Gastroesophageal sphincter (tissue), 4 donors: ENCODE measurements at regions not wholly inside any gene's neighbourhood (a gene's known extent, or its start where the extent isn't known, plus 50 kb on each side); places are given as distances from the start of the nearest gene placed in this dataset.
A peak's percentile ranks its signal among the peaks of the same experiment; 100 is the strongest.

Experiments used
- ATAC-seq: fragments of 150-250 bp; one replicate; pipeline ENCODE4 v1.9.1; 2016; ENCODE audit warnings: mild to moderate bottlenecking, moderate library complexity
- H3K27ac ChIP-seq, 4 donors: fragments of 200-600 bp; sonication (generic) in 3 of 4; 1 replicate in 3 of 4; 2 replicates in 1 of 4; pipeline ENCODE4 v1.5.1; 2016 to 2019
- H3K27me3 ChIP-seq: fragments of 200-600 bp; sonication (generic); one replicate; pipeline ENCODE4 v1.5.1; 2019
- H3K36me3 ChIP-seq, 2 donors: fragments of 200-600 bp; sonication (generic); one replicate each; pipeline ENCODE4 v1.5.1; 2019; ENCODE audit warnings: control low read depth in 1 of 2
- H3K4me1 ChIP-seq, 3 donors: fragments of 200-600 bp; sonication (generic); 1 replicate in 2 of 3; 2 replicates in 1 of 3; pipeline ENCODE4 v1.5.1; 2016 to 2019; ENCODE audit warnings: control low read depth in 2 of 3
- H3K4me3 ChIP-seq, 2 donors: fragments of 200-600 bp; sonication (generic); one replicate each; pipeline ENCODE4 v1.5.1; 2019; ENCODE audit warnings: mild to moderate bottlenecking in 1 of 2, moderate library complexity in 1 of 2
- H3K9me3 ChIP-seq, 3 donors: fragments of 200-600 bp; sonication (generic); one replicate each; pipeline ENCODE4 v1.5.1; 2017 to 2019; ENCODE audit warnings: control low read depth in 2 of 3
- EP300 ChIP-seq: sonication (generic); formaldehyde crosslinking; IDR thresholded peaks from one replicate; pipeline ENCODE4 v1.6.1; 2017; ENCODE audit warnings: antibody characterized with exemption, mild to moderate bottlenecking
- POLR2A ChIP-seq, 2 donors: fragments of 450-650 bp; IDR thresholded peaks; one replicate each; pipeline ENCODE4 v1.6.1; 2017; ENCODE audit warnings: antibody characterized with exemption in 2 of 2, mild to moderate bottlenecking in 2 of 2, moderate library complexity in 1 of 2
- POLR2AphosphoS5 ChIP-seq: sonication (generic); formaldehyde crosslinking; IDR thresholded peaks from one replicate; pipeline ENCODE4 v1.6.1; 2017; ENCODE audit warnings: antibody characterized with exemption
- WGBS, 2 donors: methylation state at CpG; one replicate each; pipeline ENCODE4 v1.1.5; 2018; ENCODE audit warnings: low coverage in 1 of 2; 5-methylcytosine and 5-hydroxymethylcytosine counted together
- TF ChIP-seq, protein P1 (sequence below), 4 experiments: fragments of 200-600 bp in 2 of 4; fragments of 450-650 bp in 2 of 4; sonication (generic) in 1 of 4; IDR thresholded peaks; one replicate each; pipeline ENCODE4 v1.5.1; 2017 to 2019; ENCODE audit warnings: antibody characterized with exemption in 4 of 4, mild to moderate bottlenecking in 2 of 4, moderate library complexity in 2 of 4

DNA sequence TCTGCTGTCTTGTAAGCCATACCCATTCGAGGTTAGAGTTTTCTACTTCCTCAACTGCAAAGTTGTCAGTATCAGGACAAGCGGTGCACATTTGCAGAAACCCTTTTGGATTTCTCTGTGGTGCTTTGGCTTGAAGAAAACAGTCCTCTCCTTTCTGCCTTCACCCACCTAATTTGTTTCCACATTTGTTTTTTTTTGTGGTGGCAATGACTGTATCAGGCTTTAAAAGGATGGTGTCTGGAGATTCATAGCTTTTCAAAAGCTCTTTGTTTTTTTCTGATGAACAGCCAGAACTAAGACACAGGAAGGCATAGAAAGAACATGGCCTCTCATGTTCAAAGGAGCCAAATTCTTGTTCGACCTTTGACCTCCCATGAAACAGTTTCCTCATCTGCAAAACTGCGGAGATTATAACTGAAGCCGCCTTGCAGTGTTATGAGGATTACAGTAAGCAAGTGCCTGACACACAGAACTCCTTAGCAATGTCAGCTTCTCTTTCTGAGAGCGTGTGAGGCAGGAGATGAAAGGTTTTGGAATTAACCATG, 270.6 kb upstream of the TBX3 start:
- no peak for ATAC-seq
- Histone ChIP-seq H3K9me3 (no peaks in the 10 kb centered on the region), H3K27me3 (no peaks in the 10 kb centered on the region), H3K36me3 (no peaks in the 10 kb centered on the region), H3K4me1 (peaks cover 0 to 15% (median 0%) of the 10 kb centered on the region in 3 donors), H3K4me3 (no peak overlapping the region), H3K27ac (no peak overlapping the region)
- no peak for TF ChIP-seq EP300
- TF ChIP-seq, protein P1, sequence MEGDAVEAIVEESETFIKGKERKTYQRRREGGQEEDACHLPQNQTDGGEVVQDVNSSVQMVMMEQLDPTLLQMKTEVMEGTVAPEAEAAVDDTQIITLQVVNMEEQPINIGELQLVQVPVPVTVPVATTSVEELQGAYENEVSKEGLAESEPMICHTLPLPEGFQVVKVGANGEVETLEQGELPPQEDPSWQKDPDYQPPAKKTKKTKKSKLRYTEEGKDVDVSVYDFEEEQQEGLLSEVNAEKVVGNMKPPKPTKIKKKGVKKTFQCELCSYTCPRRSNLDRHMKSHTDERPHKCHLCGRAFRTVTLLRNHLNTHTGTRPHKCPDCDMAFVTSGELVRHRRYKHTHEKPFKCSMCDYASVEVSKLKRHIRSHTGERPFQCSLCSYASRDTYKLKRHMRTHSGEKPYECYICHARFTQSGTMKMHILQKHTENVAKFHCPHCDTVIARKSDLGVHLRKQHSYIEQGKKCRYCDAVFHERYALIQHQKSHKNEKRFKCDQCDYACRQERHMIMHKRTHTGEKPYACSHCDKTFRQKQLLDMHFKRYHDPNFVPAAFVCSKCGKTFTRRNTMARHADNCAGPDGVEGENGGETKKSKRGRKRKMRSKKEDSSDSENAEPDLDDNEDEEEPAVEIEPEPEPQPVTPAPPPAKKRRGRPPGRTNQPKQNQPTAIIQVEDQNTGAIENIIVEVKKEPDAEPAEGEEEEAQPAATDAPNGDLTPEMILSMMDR (IDR thresholded peaks at IDR 0.05): no peak
- no peak for TF ChIP-seq POLR2AphosphoS5
- TF ChIP-seq POLR2A (IDR thresholded peaks at IDR 0.05): no peak
- WGBS, 2 donors: 50 to 94% methylated on average over 5 to 6 of the region's 6 CpGs

DNA sequence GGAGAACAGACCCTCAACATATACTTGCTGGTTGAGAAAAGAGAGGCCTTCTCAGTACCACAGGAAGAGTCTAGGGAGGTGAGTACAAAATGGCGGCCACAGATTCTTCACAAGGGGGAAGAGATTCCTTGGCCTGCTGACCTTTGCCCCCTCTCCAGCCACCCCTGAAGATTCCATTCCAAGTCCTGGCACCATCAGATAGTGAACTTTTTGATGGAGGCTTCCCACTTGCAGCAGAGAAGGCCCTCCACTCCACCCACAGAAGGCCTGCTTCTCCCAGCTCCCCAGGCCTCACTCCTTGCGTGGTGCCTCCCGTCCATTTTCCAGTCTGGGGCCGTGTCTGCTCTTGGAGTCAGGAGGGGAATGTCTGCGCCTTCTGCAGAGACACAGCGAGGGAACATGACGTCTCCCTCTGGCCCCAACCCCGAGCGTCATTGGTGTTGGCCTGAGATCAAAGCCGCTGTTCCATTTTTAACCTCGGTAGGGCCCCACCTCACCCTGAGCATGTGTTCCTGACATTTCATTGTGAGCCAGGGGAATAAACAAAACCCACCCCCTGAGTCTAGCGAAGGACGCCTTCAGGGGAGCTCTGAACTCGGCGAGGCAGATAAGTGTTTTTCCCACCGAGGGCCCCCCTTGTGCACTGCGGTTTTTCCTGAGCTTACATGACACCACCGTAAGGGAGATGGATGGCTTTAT, 268.7 kb upstream of the TBX3 start:
- peak; percentile 36 for ATAC-seq
- Histone ChIP-seq H3K4me3 (no peak overlapping the region), H3K9me3 (no peaks in the 10 kb centered on the region), H3K36me3 (no peaks in the 10 kb centered on the region), H3K27me3 (no peaks in the 10 kb centered on the region), H3K27ac (peak overlapping the region in 1 of 4 donors; percentile 22), H3K4me1 (peaks cover 0 to 15% (median 0%) of the 10 kb centered on the region in 3 donors)
- TF ChIP-seq POLR2AphosphoS5 (peak; percentile 42), EP300 (no peak), POLR2A (IDR thresholded peaks at IDR 0.05) (no peak)
- WGBS, 2 donors: 25 to 40% methylated on average over 2 to 4 of the region's 18 CpGs

DNA sequence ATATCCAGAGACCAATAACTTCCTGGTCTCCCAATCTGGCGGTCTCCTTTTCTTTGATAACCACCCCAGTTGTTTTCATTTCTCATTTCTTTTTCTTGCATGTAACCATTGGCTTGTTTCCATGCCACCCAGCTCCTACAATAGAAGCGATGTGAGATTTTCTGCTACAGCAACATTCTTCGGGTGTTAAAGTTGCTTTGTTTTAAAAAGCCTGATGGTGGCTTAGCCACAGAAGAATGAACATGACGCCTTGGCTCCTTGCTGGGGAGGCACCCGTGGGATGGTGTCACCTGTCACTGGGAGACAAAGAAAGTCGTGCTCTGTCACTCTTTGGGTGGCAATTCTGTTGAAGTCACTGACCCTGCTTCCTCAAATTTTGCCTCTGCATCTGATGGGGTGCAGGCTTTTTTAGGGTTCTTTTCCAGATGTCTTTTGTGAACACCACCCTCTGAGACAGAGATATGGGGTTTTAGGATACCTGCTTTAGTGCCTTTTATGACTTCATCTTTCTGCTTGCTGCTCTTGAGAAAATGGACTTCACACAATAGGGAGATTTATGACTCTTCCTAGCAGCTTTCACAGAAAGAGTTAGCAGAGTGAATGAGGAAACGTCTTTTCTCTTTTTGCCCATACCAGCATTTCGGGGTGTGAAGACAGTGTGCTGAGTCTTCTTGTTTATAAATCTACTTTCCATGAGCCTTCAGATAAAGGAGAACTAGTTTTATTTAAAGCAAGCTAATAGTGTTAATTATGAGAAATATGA, 265.3 kb upstream of the TBX3 start:
- TF ChIP-seq EP300 (no peak), POLR2A (IDR thresholded peaks at IDR 0.05) (no peak), POLR2AphosphoS5 (no peak)
- H3K9me3 ChIP-seq: no peaks in the 10 kb centered on the region
- no peaks in the 10 kb centered on the region for H3K27me3 ChIP-seq
- no peak overlapping the region for H3K27ac ChIP-seq
- H3K4me3 ChIP-seq: no peak overlapping the region
- peaks cover 0 to 15% (median 0%) of the 10 kb centered on the region in 3 donors for H3K4me1 ChIP-seq
- no peak for ATAC-seq
- no peaks in the 10 kb centered on the region for H3K36me3 ChIP-seq
- 64 to 74% methylated on average over 7 to 8 of the region's 8 CpGs for WGBS, 2 donors

DNA sequence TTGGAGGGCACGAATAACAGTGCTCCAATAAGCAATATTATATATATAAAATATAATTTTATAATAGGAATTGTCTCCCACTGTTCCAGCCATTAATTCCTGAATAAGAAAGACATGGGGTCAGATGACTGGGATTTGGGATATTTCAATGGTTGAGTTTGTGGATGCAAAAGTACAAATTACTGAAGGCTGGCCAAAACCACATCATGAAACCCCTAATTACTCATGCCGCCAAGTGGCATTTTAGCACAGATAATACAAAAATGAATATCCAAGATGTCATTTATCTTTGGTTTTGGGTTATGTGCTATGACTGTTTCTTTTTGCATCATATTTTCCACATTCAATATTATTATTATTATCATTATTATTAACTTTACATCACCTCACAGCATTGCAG, 261.4 kb upstream of the TBX3 start:
- Histone ChIP-seq H3K4me1 (no peaks in the 10 kb centered on the region), H3K27ac (no peak overlapping the region), H3K36me3 (no peaks in the 10 kb centered on the region), H3K4me3 (no peak overlapping the region), H3K27me3 (peaks cover 6% of the 10 kb centered on the region), H3K9me3 (peaks cover 0 to 2% (median 0%) of the 10 kb centered on the region in 3 donors)
- no peak for ATAC-seq
- TF ChIP-seq EP300 (no peak), POLR2A (IDR thresholded peaks at IDR 0.05) (no peak), POLR2AphosphoS5 (no peak)
- TF ChIP-seq, protein P1 (IDR thresholded peaks at IDR 0.05): no peak
- WGBS, 2 donors: 69 to 97% methylated on average over 2 of the region's 2 CpGs

DNA sequence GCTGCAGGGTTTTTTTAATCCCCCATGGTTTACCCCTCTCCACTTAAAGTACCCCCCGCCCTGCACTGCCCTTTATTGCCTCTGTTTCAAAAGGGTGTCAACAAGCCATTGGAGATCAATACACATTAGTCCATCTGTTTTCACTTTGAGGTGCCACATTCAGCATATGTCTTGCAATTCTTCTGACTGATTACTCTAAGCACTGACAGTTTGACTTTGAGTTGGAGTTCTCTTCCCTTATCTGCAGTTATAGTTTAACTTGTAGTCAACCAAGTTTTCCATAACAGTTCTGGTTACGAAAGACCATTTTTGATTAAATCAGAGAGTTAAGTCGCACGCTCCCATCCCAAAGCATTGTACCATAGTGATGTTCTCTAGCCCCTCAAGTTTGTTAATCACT, 260.8 kb upstream of the TBX3 start:
- Histone ChIP-seq H3K27me3 (peaks cover 6% of the 10 kb centered on the region), H3K27ac (no peak overlapping the region), H3K4me1 (no peaks in the 10 kb centered on the region), H3K4me3 (no peak overlapping the region), H3K9me3 (peaks cover 0 to 9% (median 0%) of the 10 kb centered on the region in 3 donors), H3K36me3 (no peaks in the 10 kb centered on the region)
- TF ChIP-seq POLR2A (IDR thresholded peaks at IDR 0.05) (no peak), EP300 (no peak), POLR2AphosphoS5 (no peak)
- TF ChIP-seq, protein P1 (IDR thresholded peaks at IDR 0.05): no peak
- no peak for ATAC-seq
- 96% methylated on average over 3 to 4 of the region's 4 CpGs for WGBS, 2 donors
